ENCODE measurements at regions not wholly inside any gene's neighbourhood (a gene's known extent, or its start where the extent isn't known, plus 50 kb on each side); places are given as distances from the start of the nearest gene placed in this dataset.
"Not testable (repeated sequence)": the region's sequence is repeated elsewhere in the genome, so short reads cannot be mapped to it uniquely, and the experiment has no call there.

DNA sequence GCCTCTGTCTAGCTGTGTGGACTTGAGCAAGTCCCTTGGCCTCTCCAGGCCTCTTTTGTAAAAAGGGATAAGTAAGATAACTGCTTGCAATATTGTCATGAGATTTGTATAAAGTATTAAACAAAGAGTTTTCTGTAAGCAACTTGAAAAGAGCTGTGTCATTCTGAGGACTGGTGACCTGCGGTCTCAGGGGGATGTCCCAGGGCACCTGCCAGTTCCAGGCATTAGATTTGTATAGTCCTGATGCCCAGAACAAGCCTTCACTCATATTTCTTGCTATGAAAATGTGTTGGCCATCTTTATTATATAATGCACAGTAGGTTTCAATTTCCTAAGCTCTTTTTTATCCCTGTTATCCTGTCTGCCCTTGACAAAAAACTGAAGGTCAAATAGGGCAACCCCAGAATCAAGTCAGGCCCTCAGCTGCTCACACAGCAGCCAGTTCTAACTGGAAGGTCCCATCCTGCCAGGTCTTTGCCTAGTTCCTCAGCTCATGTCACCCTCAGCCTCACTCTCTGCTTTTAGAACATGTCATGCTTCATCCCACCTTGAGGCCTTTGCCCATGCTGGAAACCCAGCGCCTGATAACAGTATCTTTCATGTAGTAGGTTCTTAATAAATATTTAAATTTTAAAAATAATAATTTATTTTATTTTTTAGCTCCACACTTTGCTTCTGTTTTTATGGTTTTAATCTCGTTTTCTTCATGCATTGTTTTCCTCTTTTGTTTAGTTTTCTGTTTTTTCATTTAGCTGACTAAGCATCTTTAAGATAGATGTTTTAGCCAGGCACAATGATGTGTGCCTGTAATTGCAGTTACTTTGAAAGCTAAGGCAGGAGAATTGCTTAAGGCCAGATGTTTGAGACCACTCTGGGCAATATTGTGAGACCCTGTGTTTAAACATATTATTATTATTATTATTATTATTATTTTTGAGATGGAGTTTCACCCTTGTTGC is 87.5 kb upstream of the ZNF92 start:
- H3K4me1 ChIP-seq (ENCODE audit: insufficient read depth, low read length, poor library complexity, severe bottlenecking) = no peaks in the 10 kb centered on the region
- H3K4me3 ChIP-seq (ENCODE audit: low read depth, low read length, poor library complexity, severe bottlenecking) = no peak overlapping the region
- intact Hi-C loops (cut with micrococcal nuclease; ENCODE audit: unreplicated experiment) = no loop called here
- ChIA-PET CTCF (no interaction called here), POLR2A (ENCODE audit: low non-redundant PET) (no interaction called here)
- no peak overlapping the region for H3K27ac ChIP-seq (ENCODE audit: low read depth, low read length, poor library complexity, severe bottlenecking)
- no peak for TF ChIP-seq EZH2 (IDR thresholded peaks at IDR 0.05; ENCODE audit: borderline replicate concordance, low read depth, low read length, poor library complexity, severe bottlenecking)
- TF ChIP-seq, protein P1, sequence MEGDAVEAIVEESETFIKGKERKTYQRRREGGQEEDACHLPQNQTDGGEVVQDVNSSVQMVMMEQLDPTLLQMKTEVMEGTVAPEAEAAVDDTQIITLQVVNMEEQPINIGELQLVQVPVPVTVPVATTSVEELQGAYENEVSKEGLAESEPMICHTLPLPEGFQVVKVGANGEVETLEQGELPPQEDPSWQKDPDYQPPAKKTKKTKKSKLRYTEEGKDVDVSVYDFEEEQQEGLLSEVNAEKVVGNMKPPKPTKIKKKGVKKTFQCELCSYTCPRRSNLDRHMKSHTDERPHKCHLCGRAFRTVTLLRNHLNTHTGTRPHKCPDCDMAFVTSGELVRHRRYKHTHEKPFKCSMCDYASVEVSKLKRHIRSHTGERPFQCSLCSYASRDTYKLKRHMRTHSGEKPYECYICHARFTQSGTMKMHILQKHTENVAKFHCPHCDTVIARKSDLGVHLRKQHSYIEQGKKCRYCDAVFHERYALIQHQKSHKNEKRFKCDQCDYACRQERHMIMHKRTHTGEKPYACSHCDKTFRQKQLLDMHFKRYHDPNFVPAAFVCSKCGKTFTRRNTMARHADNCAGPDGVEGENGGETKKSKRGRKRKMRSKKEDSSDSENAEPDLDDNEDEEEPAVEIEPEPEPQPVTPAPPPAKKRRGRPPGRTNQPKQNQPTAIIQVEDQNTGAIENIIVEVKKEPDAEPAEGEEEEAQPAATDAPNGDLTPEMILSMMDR (conservative IDR thresholded peaks at IDR 0.05; ENCODE audit: low read depth, low read length) = no peak
- no peaks in the 10 kb centered on the region for H3K36me3 ChIP-seq (ENCODE audit: insufficient read depth, low read length, poor library complexity, severe bottlenecking)
- no peaks in the 10 kb centered on the region for H3K27me3 ChIP-seq (replicated peaks; ENCODE audit: insufficient read depth, low read depth, low read length, poor library complexity)
- no TSS peak for BruUV-seq (replicated peaks)
- no peak for DNase-seq (ENCODE audit: low spot score)
- H3K9me3 ChIP-seq (ENCODE audit: low read depth, low read length, poor library complexity, severe bottlenecking) = no peaks in the 10 kb centered on the region

DNA sequence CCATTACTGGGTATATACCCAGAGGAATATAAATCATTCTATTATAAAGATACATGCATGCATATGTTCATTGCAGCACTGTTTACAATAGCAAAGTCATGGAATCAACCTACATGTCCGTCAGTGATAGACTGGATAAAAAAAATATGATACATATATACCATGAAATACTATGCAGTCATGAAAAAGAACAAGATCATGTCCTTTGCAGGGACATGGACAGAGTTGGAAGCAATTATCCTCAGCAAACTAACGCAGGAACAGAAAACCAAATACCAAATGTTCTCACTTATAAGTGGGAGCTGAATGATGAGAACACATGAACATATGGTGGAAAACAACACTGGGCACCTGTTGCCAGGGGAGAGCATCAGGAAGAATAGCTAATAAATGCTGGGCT is 88.4 kb upstream of the ZNF92 start:
- intact Hi-C loops (cut with micrococcal nuclease; ENCODE audit: unreplicated experiment); H3K27me3 ChIP-seq (replicated peaks; ENCODE audit: insufficient read depth, low read depth, low read length, poor library complexity); POLR2A ChIA-PET (ENCODE audit: low non-redundant PET); H3K27ac ChIP-seq (ENCODE audit: low read depth, low read length, poor library complexity, severe bottlenecking); H3K9me3 ChIP-seq (ENCODE audit: low read depth, low read length, poor library complexity, severe bottlenecking); H3K4me1 ChIP-seq (ENCODE audit: insufficient read depth, low read length, poor library complexity, severe bottlenecking); CTCF ChIA-PET; H3K36me3 ChIP-seq (ENCODE audit: insufficient read depth, low read length, poor library complexity, severe bottlenecking); DNase-seq (ENCODE audit: low spot score); BruUV-seq (replicated peaks); H3K4me3 ChIP-seq (ENCODE audit: low read depth, low read length, poor library complexity, severe bottlenecking): not testable (repeated sequence)

DNA sequence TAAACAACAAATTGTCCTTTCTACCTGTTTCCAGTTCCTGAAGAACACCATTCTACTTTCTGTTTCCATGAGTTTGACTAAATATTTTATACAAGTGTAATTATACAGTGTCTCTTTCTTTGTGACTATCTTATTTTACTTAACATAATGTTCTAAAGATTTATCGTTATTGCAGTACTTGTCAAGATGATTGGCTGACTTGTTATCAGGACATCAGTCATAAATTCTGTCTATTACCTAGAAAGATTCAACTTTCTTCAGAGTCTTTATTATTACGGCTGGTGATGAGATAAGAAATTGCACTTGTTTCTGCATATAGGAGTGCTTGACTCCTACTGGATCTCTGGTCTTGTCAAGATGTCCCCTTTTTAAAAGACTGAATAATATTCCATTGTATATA is 93.9 kb upstream of the ZNF92 start:
- no peak overlapping the region for H3K27ac ChIP-seq (ENCODE audit: low read depth, low read length, poor library complexity, severe bottlenecking)
- H3K4me1 ChIP-seq (ENCODE audit: insufficient read depth, low read length, poor library complexity, severe bottlenecking) = no peaks in the 10 kb centered on the region
- ChIA-PET CTCF (no interaction called here), POLR2A (ENCODE audit: low non-redundant PET) (no interaction called here)
- H3K36me3 ChIP-seq (ENCODE audit: insufficient read depth, low read length, poor library complexity, severe bottlenecking) = no peaks in the 10 kb centered on the region
- no peak for DNase-seq (ENCODE audit: low spot score)
- intact Hi-C loops (cut with micrococcal nuclease; ENCODE audit: unreplicated experiment) = no loop called here
- no TSS peak for BruUV-seq (replicated peaks)
- TF ChIP-seq, protein P1 (conservative IDR thresholded peaks at IDR 0.05; ENCODE audit: low read depth, low read length) = no peak
- no peak for TF ChIP-seq EZH2 (IDR thresholded peaks at IDR 0.05; ENCODE audit: borderline replicate concordance, low read depth, low read length, poor library complexity, severe bottlenecking)
- H3K4me3 ChIP-seq (ENCODE audit: low read depth, low read length, poor library complexity, severe bottlenecking) = no peak overlapping the region
- H3K9me3 ChIP-seq (ENCODE audit: low read depth, low read length, poor library complexity, severe bottlenecking) = no peaks in the 10 kb centered on the region
- H3K27me3 ChIP-seq (replicated peaks; ENCODE audit: insufficient read depth, low read depth, low read length, poor library complexity) = no peaks in the 10 kb centered on the region

DNA sequence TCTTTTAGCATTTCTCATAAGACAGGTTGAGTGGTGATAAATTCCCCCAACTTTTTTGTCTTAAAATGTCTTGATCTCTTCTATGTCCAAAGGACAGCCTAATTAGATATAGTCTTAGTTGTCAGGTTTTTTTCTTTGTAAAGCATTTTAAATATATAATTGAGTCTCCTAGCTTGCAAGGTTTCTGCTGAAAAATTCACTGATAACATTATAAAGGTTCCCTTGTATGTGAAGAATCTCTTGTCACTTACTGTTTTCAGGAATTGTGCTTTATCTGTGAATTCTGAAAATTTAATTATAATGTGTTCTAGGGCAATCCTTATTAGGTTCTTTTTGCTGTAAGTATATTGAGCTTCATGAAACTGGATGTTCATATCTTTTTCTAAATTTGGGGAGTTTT is 96.8 kb upstream of the ZNF92 start:
- Histone ChIP-seq H3K4me3 (ENCODE audit: low read depth, low read length, poor library complexity, severe bottlenecking) (no peak overlapping the region), H3K36me3 (ENCODE audit: insufficient read depth, low read length, poor library complexity, severe bottlenecking) (no peaks in the 10 kb centered on the region), H3K27me3 (replicated peaks; ENCODE audit: insufficient read depth, low read depth, low read length, poor library complexity) (no peaks in the 10 kb centered on the region), H3K4me1 (ENCODE audit: insufficient read depth, low read length, poor library complexity, severe bottlenecking) (no peaks in the 10 kb centered on the region), H3K9me3 (ENCODE audit: low read depth, low read length, poor library complexity, severe bottlenecking) (peaks cover 3% of the 10 kb centered on the region), H3K27ac (ENCODE audit: low read depth, low read length, poor library complexity, severe bottlenecking) (no peak overlapping the region)
- ChIA-PET POLR2A (ENCODE audit: low non-redundant PET) (no interaction called here), CTCF (no interaction called here)
- intact Hi-C loops (cut with micrococcal nuclease; ENCODE audit: unreplicated experiment) = no loop called here
- TF ChIP-seq, protein P1 (conservative IDR thresholded peaks at IDR 0.05; ENCODE audit: low read depth, low read length) = no peak
- TF ChIP-seq EZH2 (IDR thresholded peaks at IDR 0.05; ENCODE audit: borderline replicate concordance, low read depth, low read length, poor library complexity, severe bottlenecking) = no peak
- no TSS peak for BruUV-seq (replicated peaks)
- DNase-seq (ENCODE audit: low spot score) = no peak

DNA sequence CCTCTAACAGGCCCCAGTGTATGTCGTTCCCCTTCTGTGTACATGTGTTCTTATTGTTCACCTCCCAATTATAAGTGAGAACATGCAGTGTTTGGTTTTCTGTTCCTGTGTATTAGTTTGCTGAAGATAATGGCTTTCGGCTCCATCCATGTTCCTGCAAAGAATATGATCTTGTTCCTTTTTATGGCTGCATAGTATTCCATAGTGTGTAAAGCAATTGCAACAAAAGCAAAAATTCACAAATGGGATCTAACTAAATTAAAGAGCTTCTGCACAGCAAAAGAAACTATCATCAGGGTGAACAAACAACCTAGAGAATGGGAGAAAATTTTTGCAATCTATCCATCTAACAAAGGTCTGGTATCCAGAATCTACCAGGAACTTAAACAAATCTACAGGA is 102.2 kb upstream of the ZNF92 start:
- BruUV-seq (replicated peaks); intact Hi-C loops (cut with micrococcal nuclease; ENCODE audit: unreplicated experiment): not testable (repeated sequence)

More for the DNA sequence above, 102.2 kb upstream of the ZNF92 start:
- H3K36me3 ChIP-seq (ENCODE audit: insufficient read depth, low read length, poor library complexity, severe bottlenecking); H3K27me3 ChIP-seq (replicated peaks; ENCODE audit: insufficient read depth, low read depth, low read length, poor library complexity); POLR2A ChIA-PET (ENCODE audit: low non-redundant PET); CTCF ChIA-PET; DNase-seq (ENCODE audit: low spot score); H3K4me3 ChIP-seq (ENCODE audit: low read depth, low read length, poor library complexity, severe bottlenecking); H3K4me1 ChIP-seq (ENCODE audit: insufficient read depth, low read length, poor library complexity, severe bottlenecking); H3K9me3 ChIP-seq (ENCODE audit: low read depth, low read length, poor library complexity, severe bottlenecking); H3K27ac ChIP-seq (ENCODE audit: low read depth, low read length, poor library complexity, severe bottlenecking): not testable (repeated sequence)

All from A673 (cell line).